Inflammatory macrophage (primary cell): ENCODE measurements at regions not wholly inside any gene's neighbourhood (a gene's known extent, or its start where the extent isn't known, plus 50 kb on each side); places are given as distances from the start of the nearest gene placed in this dataset.
"Not testable (repeated sequence)": the region's sequence is repeated elsewhere in the genome, so short reads cannot be mapped to it uniquely, and the experiment has no call there.

ENCODE experiments used
- DNase-seq, 2 donors: peaks; one replicate each; pipeline ENCODE4 v3.0.0-alpha.2; 2020 to 2022

GRCh38 chr7:67625257-67625737 is 628.7 kb downstream of the TYW1 start:
- peak; percentile 7 to 48 for DNase-seq

- no peak for DNase-seq
These were observed 634.8 kb downstream of the TYW1 start for GRCh38 chr7:67631476-67631875.

GRCh38 chr7:67635271-67635670 is 638.6 kb downstream of the TYW1 start:
- no peak for DNase-seq

- DNase-seq = no peak
These were observed 639.9 kb downstream of the TYW1 start for GRCh38 chr7:67636348-67637022.

GRCh38 chr7:67637023-67637358 is 640.4 kb downstream of the TYW1 start:
- DNase-seq = no peak

- DNase-seq = not testable (repeated sequence)
These were observed 645.9 kb downstream of the TYW1 start for GRCh38 chr7:67642542-67642941.

GRCh38 chr7:67644151-67644550 is 647.5 kb downstream of the TYW1 start:
- no peak for DNase-seq

GRCh38 chr7:67652937-67653336 is 656.3 kb downstream of the TYW1 start:
- no peak for DNase-seq

GRCh38 chr7:67653856-67654454 is 657.3 kb downstream of the TYW1 start:
- no peak for DNase-seq

GRCh38 chr7:67654642-67655041 is 658.0 kb downstream of the TYW1 start:
- no peak for DNase-seq

- DNase-seq = no peak
These were observed 658.5 kb downstream of the TYW1 start for GRCh38 chr7:67655168-67655567.

- DNase-seq = no peak
These were observed 662.5 kb downstream of the TYW1 start for GRCh38 chr7:67659091-67659490.

GRCh38 chr7:67662804-67663203 is 666.2 kb downstream of the TYW1 start:
- DNase-seq = no peak

GRCh38 chr7:67663644-67664043 is 667.0 kb downstream of the TYW1 start:
- DNase-seq = no peak

GRCh38 chr7:67666359-67666758 is 669.7 kb downstream of the TYW1 start:
- not testable (repeated sequence) for DNase-seq

GRCh38 chr7:67671006-67671548 is 674.4 kb downstream of the TYW1 start:
- no peak for DNase-seq

- DNase-seq = no peak
These were observed 677.2 kb downstream of the TYW1 start for GRCh38 chr7:67673861-67674260.

GRCh38 chr7:67674862-67675261 is 678.2 kb downstream of the TYW1 start:
- not testable (repeated sequence) for DNase-seq

- DNase-seq = no peak
These were observed 679.3 kb downstream of the TYW1 start for GRCh38 chr7:67675971-67676370.

GRCh38 chr7:67678419-67678818 is 681.8 kb downstream of the TYW1 start:
- no peak for DNase-seq

- DNase-seq = no peak
These were observed 687.0 kb downstream of the TYW1 start for GRCh38 chr7:67683628-67684027.

- no peak for DNase-seq
These were observed 694.1 kb downstream of the TYW1 start for GRCh38 chr7:67690700-67691099.

- DNase-seq = no peak
These were observed 695.8 kb downstream of the TYW1 start for GRCh38 chr7:67692425-67692824.

- no peak for DNase-seq
These were observed 699.5 kb downstream of the TYW1 start for GRCh38 chr7:67696124-67696523.
